GM12878 (cell line): ENCODE measurements at regions not wholly inside any gene's neighbourhood (a gene's known extent, or its start where the extent isn't known, plus 50 kb on each side); places are given as distances from the start of the nearest gene placed in this dataset.

Experiments used
- ATAC-seq: fragments of 200-7000 bp; cut with Tn5 transposase; 3 replicates; pipeline ENCODE4 v1.9.1; 2020; ENCODE audit warnings: mild to moderate bottlenecking, moderate library complexity
- BruUV-seq: library from RNA; stranded (reverse); fragments of 400-500 nt; replicated peaks from 2 replicates; lab custom pipeline; 2021; lab: Mats Ljungman, UMichigan
- CTCF ChIA-PET: fragments of 300-600 bp; sonication (Branson Sonifier 250); formaldehyde crosslinking; extraction: SDS; loops from one replicate; lab custom pipeline; 2021; ENCODE audit warnings: inconsistent platforms; lab: Yijun Ruan, JAX
- POLR2A ChIA-PET: fragments of 350-600 bp; formaldehyde crosslinking; extraction: SDS; loops from one replicate; lab custom pipeline; 2021; ENCODE audit warnings: inconsistent platforms; lab: Charles Lee
- RAD21 ChIA-PET: fragments of 300-600 bp; sonication (Branson Sonifier 250); formaldehyde crosslinking; loops from one replicate; lab custom pipeline; 2023; ENCODE audit warnings: antibody characterized with exemption; ENCODE audit not compliant: unreplicated experiment; lab: Charles Lee
- SMC1A ChIA-PET: fragments of 300-600 bp; sonication (Branson Sonifier 250); formaldehyde crosslinking; loops from one replicate; lab custom pipeline; 2023; ENCODE audit not compliant: unreplicated experiment, uncharacterized antibody; lab: Charles Lee
- DNase-seq: peaks from one replicate; pipeline ENCODE4 v3.0.0-alpha.2; 2011; ENCODE audit warnings: low read depth, low spot score
- FAIRE-seq: peaks from 3 replicates; lab custom pipeline; 2011; peaks lifted over from hg19 to GRCh38; lab: Jason Lieb, UNC
- H2AFZ ChIP-seq: 2 replicates; pipeline ENCODE4 v1.6.0; 2011; ENCODE audit warnings: low read depth, low read length, control low read depth; ENCODE audit not compliant: control insufficient read depth
- H3K27ac ChIP-seq: 2 replicates; pipeline ENCODE4 v1.5.1; 2011; ENCODE audit warnings: control low read depth; ENCODE audit not compliant: control insufficient read depth, insufficient read depth
- H3K27me3 ChIP-seq, 2 experiments: replicated peaks in 1 of 2; 2 replicates each; pipeline versions ENCODE4 v1.6.0 to v1.6.1; 2011; ENCODE audit warnings: low read length in 1 of 2; ENCODE audit not compliant: control insufficient read depth in 2 of 2, insufficient read depth in 2 of 2
- H3K36me3 ChIP-seq, 2 experiments: 2 replicates each; pipeline ENCODE4 v1.5.1; 2011; ENCODE audit warnings: low read length in 1 of 2; ENCODE audit not compliant: control insufficient read depth in 2 of 2, insufficient read depth in 2 of 2
- H3K4me1 ChIP-seq: 2 replicates; pipeline ENCODE4 v1.6.1; 2011; ENCODE audit warnings: mild to moderate bottlenecking, low read length, moderate library complexity, mixed read lengths; ENCODE audit not compliant: control insufficient read depth, insufficient read depth
- H3K4me2 ChIP-seq: 2 replicates; pipeline ENCODE4 v1.6.0; 2011; ENCODE audit warnings: control low read depth; ENCODE audit not compliant: control insufficient read depth, insufficient read depth
- H3K4me3 ChIP-seq: fragments of 200-600 bp; sonication (generic); 2 replicates; pipeline ENCODE4 v1.5.1; 2016
- H3K79me2 ChIP-seq: 2 replicates; pipeline ENCODE4 v1.6.0; 2011; ENCODE audit warnings: low read length; ENCODE audit not compliant: control insufficient read depth, insufficient read depth
- H3K9ac ChIP-seq: 2 replicates; pipeline ENCODE4 v1.8.0; 2011; ENCODE audit warnings: low read length, control low read depth, mixed read lengths; ENCODE audit not compliant: control insufficient read depth, insufficient read depth
- H3K9me3 ChIP-seq: replicated peaks from 3 replicates; pipeline ENCODE4 v1.5.1; 2011; ENCODE audit warnings: mild to moderate bottlenecking, low read length; ENCODE audit not compliant: control insufficient read depth, insufficient read depth
- H4K20me1 ChIP-seq: 2 replicates; pipeline ENCODE4 v1.6.0; 2011; ENCODE audit not compliant: control insufficient read depth, insufficient read depth
- ATF7 ChIP-seq: fragments of 450-650 bp; IDR thresholded peaks from 2 replicates; pipeline ENCODE4 v1.6.1; 2016; ENCODE audit warnings: low read depth, mild to moderate bottlenecking
- BRCA1 ChIP-seq: IDR thresholded peaks from 2 replicates; pipeline ENCODE4 v1.6.1; 2011; ENCODE audit warnings: low read depth, low read length, improper control_type of control experiment
- CBFB ChIP-seq: IDR thresholded peaks from 2 replicates; pipeline ENCODE4 v1.6.1; 2016; ENCODE audit warnings: antibody characterized with exemption, low read depth
- CREM ChIP-seq: IDR thresholded peaks from 2 replicates; pipeline ENCODE4 v1.6.1; 2014; ENCODE audit warnings: antibody characterized with exemption, low read depth
- E2F4 ChIP-seq: IDR thresholded peaks from 2 replicates; pipeline ENCODE4 v1.6.1; 2012; ENCODE audit warnings: low read depth, low read length, improper control_type of control experiment
- EP300 ChIP-seq, 2 experiments: fragments of 150-350 bp in 1 of 2; IDR thresholded peaks; 2 replicates each; pipeline ENCODE4 v1.6.1; 2011 to 2012; ENCODE audit warnings: low read depth in 2 of 2, low read length in 2 of 2, borderline replicate concordance in 1 of 2, improper control_type of control experiment in 1 of 2, inconsistent platforms in 1 of 2; ENCODE audit not compliant: control insufficient read depth in 1 of 2
- IKZF1 ChIP-seq: fragments of 450-650 bp; conservative IDR thresholded peaks from 2 replicates; pipeline ENCODE4 v1.6.1; 2017; ENCODE audit warnings: antibody characterized with exemption, mild to moderate bottlenecking
- MTA2 ChIP-seq: fragments of 450-650 bp; IDR thresholded peaks from 2 replicates; pipeline ENCODE4 v1.6.1; 2016; ENCODE audit warnings: low read depth, mild to moderate bottlenecking, moderate library complexity
- PAX8 ChIP-seq: fragments of 450-650 bp; IDR thresholded peaks from 2 replicates; pipeline ENCODE4 v1.6.1; 2017; ENCODE audit warnings: mild to moderate bottlenecking, moderate library complexity
- SIX5 ChIP-seq: IDR thresholded peaks from 2 replicates; pipeline ENCODE4 v1.6.1; 2011; ENCODE audit warnings: mild to moderate bottlenecking, low read depth, low read length, moderate library complexity; ENCODE audit not compliant: severe bottlenecking
- SMARCA5 ChIP-seq: fragments of 450-650 bp; IDR thresholded peaks from 2 replicates; pipeline ENCODE4 v1.6.1; 2017; ENCODE audit warnings: mild to moderate bottlenecking
- SREBF1 ChIP-seq: IDR thresholded peaks from 2 replicates; pipeline ENCODE4 v1.6.1; 2012; ENCODE audit warnings: mild to moderate bottlenecking, low read length
- STAT3 ChIP-seq: IDR thresholded peaks from 2 replicates; pipeline ENCODE4 v1.6.1; 2011; ENCODE audit warnings: low read depth, low read length, improper control_type of control experiment
- SUZ12 ChIP-seq: fragments of 200-600 bp; sonication (generic); IDR thresholded peaks from one replicate; pipeline ENCODE4 v1.6.1; 2018; ENCODE audit warnings: antibody characterized with exemption, mild to moderate bottlenecking; ENCODE audit not compliant: unreplicated experiment
- TAF1 ChIP-seq: IDR thresholded peaks from 2 replicates; pipeline ENCODE4 v1.6.1; 2011; ENCODE audit warnings: mild to moderate bottlenecking, low read depth, low read length, borderline replicate concordance
- ZBTB11 ChIP-seq: fragments of 450-650 bp; formaldehyde crosslinking; IDR thresholded peaks from 2 replicates; pipeline ENCODE4 v1.5.0; 2022; ENCODE audit warnings: mild to moderate bottlenecking, missing genetic modification characterization
- ZZZ3 ChIP-seq: IDR thresholded peaks from 2 replicates; pipeline ENCODE4 v1.6.1; 2011; ENCODE audit warnings: low read depth; ENCODE audit not compliant: control insufficient read depth, insufficient read length
- WGBS: methylation state at CpG from one replicate; pipeline ENCODE4 v1.1.6; 2016; ENCODE audit warnings: low lambda C conversion rate; ENCODE audit not compliant: insufficient replicate concordance, insufficient coverage; ENCODE audit errors: missing lambda C conversion rate; 5-methylcytosine and 5-hydroxymethylcytosine counted together
- in situ Hi-C: fragments of 300-500 bp; cut with MboI; formaldehyde crosslinking; loops from 9 replicates; pipeline ENCODE4 v1.14.3; 2018; ENCODE audit warnings: mixed read lengths
- intact Hi-C: fragments of 100-400 bp; cut with micrococcal nuclease; formaldehyde crosslinking; loops from one replicate; pipeline ENCODE4 v1.14.2; 2022; ENCODE audit not compliant: unreplicated experiment

- no peak for TF ChIP-seq SMARCA5
- TF ChIP-seq PAX8: no peak
- no peak for TF ChIP-seq ATF7
- no peak for TF ChIP-seq STAT3
- TF ChIP-seq CREM: no peak
- TF ChIP-seq SIX5: no peak
- TF ChIP-seq MTA2: no peak
- WGBS: 11% methylated on average over 13 of the region's 14 CpGs
- no peak for FAIRE-seq
Observed at GRCh38 chr12:113645603-113646002, 173.9 kb upstream of the LHX5 start.

GRCh38 chr12:113645183-113645582 is 173.5 kb upstream of the LHX5 start:
- no TSS peak for BruUV-seq
- no peak for ATAC-seq
- no peak overlapping the region for H2AFZ ChIP-seq
- ChIA-PET RAD21 (no interaction called here), CTCF (no interaction called here), SMC1A (no interaction called here), POLR2A (no interaction called here)
- no peak for FAIRE-seq
- no peak overlapping the region for H3K4me3 ChIP-seq
- intact Hi-C loops (no loop called here), in situ Hi-C loops (no loop called here)
- no peak for DNase-seq
- H3K9me3 ChIP-seq: no peaks in the 10 kb centered on the region
- H3K36me3 ChIP-seq: no peaks in the 10 kb centered on the region
- H3K4me1 ChIP-seq: no peaks in the 10 kb centered on the region
- no peaks in the 10 kb centered on the region for H3K79me2 ChIP-seq
- H3K9ac ChIP-seq: no peak overlapping the region
- no peaks in the 10 kb centered on the region for H4K20me1 ChIP-seq
- no peak overlapping the region for H3K27ac ChIP-seq
- H3K4me2 ChIP-seq: no peak overlapping the region
- peaks cover 0 to 2% of the 10 kb centered on the region in 2 experiments; a peak in 3 of 4 replicates for H3K27me3 ChIP-seq
- 60% methylated on average over 2 of the region's 2 CpGs for WGBS
- TF ChIP-seq TAF1: no peak
- no peak for TF ChIP-seq CBFB
- TF ChIP-seq EP300 (IDR thresholded peaks at IDR 0.05; ENCODE audit: borderline replicate concordance in 1 of 2, control insufficient read depth in 1 of 2, low read depth in 2 of 2, low read length in 2 of 2): no peak
- no peak for TF ChIP-seq BRCA1
- no peak for TF ChIP-seq IKZF1
- TF ChIP-seq ZZZ3: no peak
- TF ChIP-seq E2F4: no peak
- no peak for TF ChIP-seq ATF7
- TF ChIP-seq SUZ12: no peak
- TF ChIP-seq ZBTB11 (CRISPR knock-in tag): no peak
- no peak for TF ChIP-seq SREBF1

More at GRCh38 chr12:113645603-113646002, 173.9 kb upstream of the LHX5 start:
- Histone ChIP-seq H3K79me2 (no peaks in the 10 kb centered on the region), H3K27me3 (no peaks in the 10 kb centered on the region; a peak in 3 of 4 replicates), H3K9me3 (no peaks in the 10 kb centered on the region), H3K4me1 (no peaks in the 10 kb centered on the region), H3K4me2 (no peak overlapping the region), H4K20me1 (no peaks in the 10 kb centered on the region), H2AFZ (no peak overlapping the region), H3K4me3 (no peak overlapping the region), H3K27ac (no peak overlapping the region), H3K9ac (no peak overlapping the region), H3K36me3 (no peaks in the 10 kb centered on the region)
- ChIA-PET POLR2A (no interaction called here), RAD21 (no interaction called here), SMC1A (no interaction called here), CTCF (no interaction called here)
- ATAC-seq: no peak
- intact Hi-C loops (no loop called here), in situ Hi-C loops (no loop called here)
- no peak for DNase-seq
- no TSS peak for BruUV-seq
